ENCODE measurements at regions not wholly inside any gene's neighbourhood (a gene's known extent, or its start where the extent isn't known, plus 50 kb on each side); places are given as distances from the start of the nearest gene placed in this dataset.
A peak's percentile ranks its signal among the peaks of the same experiment; 100 is the strongest.

- no peak for DNase-seq
These were observed 90.0 kb upstream of the PLXNA4 start for GRCh38 chr7:132666071-132666773.

- peak; percentile 38 for DNase-seq
These were observed 80.8 kb upstream of the PLXNA4 start for GRCh38 chr7:132656846-132657776.

DNA sequence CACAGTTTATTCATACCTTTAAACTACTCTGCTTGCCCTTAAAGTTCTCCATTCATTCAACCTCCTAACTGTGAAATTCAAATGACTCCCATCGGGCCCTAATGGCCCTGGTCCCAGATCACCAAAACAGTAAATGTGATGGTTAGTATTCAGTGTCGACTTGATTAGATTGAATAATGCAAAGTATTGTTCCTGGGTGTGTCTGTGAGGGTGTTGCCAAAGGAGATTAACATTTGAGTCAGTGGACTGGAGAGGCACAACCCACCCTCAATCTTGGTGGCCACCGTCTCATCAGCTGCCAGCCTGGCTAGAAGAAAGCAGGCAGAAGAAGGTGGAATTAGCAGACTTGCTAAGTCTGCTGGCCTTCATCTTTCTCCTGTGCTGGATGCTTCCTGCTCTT lies 80.1 kb upstream of the PLXNA4 start:
- no peak for DNase-seq

DNA sequence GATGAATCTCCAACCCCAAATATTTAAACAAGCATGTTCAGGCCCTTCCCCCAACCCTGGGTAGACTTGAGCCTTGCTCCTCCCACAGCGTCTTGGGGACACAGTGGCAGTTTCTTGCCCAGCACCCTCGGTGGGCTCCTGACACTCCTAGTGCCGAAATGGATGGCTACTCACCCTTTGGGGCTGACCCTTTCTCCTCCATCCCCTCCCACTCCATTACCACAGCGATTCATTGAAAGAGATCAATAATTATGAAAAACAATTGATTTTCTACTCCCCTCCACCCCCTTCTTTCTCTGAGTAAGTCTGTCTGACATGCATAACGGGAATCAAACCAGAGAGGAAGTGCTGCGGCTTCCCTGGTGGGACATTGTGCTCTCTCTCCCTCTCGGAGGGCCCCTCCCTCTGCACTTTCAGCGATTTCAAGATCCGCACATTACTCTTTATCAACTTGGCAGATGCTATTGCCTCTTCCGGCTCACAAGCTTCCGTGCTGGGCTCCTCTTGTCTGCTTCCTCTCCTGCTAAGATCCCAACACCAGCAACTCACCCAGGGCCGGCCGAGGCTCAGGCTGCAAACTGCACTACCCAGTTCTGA lies 79.0 kb upstream of the PLXNA4 start:
- DNase-seq, result no peak

GRCh38 chr7:132654150-132654549 lies 77.9 kb upstream of the PLXNA4 start:
- no peak for DNase-seq

- DNase-seq, result no peak
These were observed 77.2 kb upstream of the PLXNA4 start for GRCh38 chr7:132653366-132653930.

DNA sequence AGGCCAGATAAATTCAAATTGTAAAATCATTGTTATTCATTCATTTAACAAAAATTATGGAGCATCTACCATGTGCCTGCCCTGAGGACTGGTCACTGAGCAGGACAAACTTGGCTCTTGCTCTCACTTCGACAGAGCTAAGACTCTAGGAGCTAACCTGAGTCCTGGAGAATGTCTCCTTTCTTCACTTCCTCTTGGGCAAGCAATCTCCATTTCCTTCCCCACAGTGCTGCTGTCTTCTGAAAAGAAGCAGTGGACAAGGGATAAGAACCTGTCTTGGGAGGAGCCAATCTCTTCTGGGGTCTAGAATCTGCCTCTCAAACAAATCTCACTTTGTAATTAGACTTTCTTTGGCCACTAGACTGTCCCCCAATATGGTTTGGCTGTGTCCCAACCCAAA lies 76.2 kb upstream of the PLXNA4 start:
- no peak for DNase-seq

DNA sequence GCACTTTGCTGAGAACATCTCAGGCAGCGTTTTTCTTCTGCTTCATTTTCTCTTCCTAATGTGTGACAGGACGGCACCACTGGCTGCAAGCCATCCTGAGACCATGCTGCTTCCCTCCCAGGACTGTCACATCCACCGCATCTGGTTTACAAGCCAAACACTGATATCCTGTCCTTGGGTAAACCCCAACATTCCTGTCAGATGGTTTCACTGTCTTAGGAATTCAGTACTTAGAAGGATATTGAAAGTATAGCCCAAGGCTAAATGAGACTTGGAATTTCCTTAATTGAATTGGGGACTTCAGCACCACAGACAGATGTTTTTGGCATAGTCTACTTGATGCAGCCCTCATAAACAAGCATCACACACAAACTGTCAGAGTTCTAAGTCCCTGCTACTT lies 74.2 kb upstream of the PLXNA4 start:
- DNase-seq, result no peak

DNA sequence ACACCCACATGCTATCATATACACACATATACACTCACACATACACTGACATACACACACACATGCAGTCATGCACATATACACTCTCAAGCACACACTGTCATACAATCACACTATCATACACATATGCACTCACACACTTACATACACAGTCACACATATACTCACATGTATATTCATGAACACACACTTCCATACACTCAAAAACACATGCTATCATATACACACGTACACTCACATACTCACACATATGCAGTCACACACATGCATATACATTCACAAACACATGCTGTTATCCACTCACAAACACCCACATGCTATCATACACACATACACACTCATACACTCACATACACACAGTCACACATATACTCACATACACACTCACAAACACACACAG lies 71.0 kb upstream of the PLXNA4 start:
- DNase-seq, result no peak

GRCh38 chr7:132646052-132646451 lies 69.8 kb upstream of the PLXNA4 start:
- no peak for DNase-seq

DNA sequence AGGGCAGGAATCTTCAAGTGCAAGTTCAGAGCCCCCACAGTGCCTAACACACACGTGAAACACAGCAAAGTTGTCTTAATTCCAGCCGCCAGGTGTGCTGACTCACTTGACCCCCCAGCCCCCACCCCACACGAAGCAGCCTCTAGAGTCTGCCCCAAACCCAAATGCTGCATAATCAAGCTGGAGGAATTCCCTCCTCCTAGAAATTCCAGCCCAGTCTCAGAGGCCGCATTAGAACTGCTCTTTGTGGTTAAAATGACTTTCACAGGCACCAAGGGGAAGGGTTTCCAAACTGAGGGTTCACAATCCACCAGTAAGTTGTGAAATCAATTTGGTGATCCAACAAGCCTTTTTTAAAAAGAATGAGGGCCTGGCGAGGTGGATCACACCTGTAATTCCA lies 67.0 kb upstream of the PLXNA4 start:
- no peak for DNase-seq

- no peak for DNase-seq
These were observed 65.0 kb upstream of the PLXNA4 start for GRCh38 chr7:132641238-132641637.

- DNase-seq, result no peak
These were observed 63.7 kb upstream of the PLXNA4 start for GRCh38 chr7:132639983-132640382.

DNA sequence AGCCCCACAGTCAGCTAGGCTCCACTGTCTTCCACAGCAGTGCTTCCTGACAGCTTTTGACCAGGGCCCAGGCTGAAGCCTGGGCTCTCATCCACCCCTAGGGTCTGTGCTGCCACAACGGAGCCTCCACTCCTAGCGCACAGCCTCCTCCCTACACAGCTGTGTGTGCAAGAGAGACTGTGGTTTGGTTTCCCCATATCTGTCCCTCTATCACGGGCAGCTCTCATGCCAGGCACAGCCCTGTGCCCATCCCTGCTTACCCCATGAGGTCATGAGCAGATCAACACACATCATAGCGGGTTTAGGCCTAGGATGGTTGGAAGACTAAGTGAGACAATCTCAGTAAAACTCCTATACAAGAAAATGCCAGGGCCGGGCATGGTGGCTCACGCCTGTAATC lies 61.7 kb upstream of the PLXNA4 start:
- no peak for DNase-seq

- DNase-seq, result no peak
These were observed 60.3 kb upstream of the PLXNA4 start for GRCh38 chr7:132636581-132636980.

DNA sequence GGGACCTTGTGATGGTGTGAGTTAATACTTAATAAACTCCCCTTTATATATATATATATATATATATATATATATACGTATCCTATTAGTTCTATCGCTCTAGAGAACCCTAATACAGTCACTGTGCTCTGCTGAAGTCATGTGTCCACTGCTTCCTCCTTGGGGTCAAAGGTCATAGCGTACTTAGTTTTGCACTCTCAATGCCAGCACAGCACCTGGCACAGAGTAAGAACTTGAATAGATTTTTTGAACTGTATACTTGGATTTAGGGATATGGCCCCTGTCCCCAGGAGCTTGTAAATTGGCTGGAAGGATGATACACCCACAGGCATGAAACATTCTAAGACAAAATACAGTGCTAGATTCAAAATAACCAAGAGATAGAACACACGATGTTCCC lies 58.9 kb upstream of the PLXNA4 start:
- no peak for DNase-seq

GRCh38 chr7:132630834-132631233 lies 54.6 kb upstream of the PLXNA4 start:
- DNase-seq, result no peak

All from NCI-H1694 treated with DMSO at 0.1 percent for 48 hours (cell line).